Activated B cell treated with CpG ODN at 0.5 μM for 24 hours (primary cell): ENCODE measurements at regions not wholly inside any gene's neighbourhood (a gene's known extent, or its start where the extent isn't known, plus 50 kb on each side); places are given as distances from the start of the nearest gene placed in this dataset.
"Not testable (repeated sequence)": the region's sequence is repeated elsewhere in the genome, so short reads cannot be mapped to it uniquely, and the experiment has no call there.

Source experiments
- ATAC-seq: fragments of 200-7000 bp; cut with Tn5 transposase; one replicate; pipeline ENCODE4 v1.10.0; 2021; ENCODE audit warnings: low read depth, mild to moderate bottlenecking, moderate library complexity
- CTCF ChIA-PET: fragments of 350-600 bp; sonication (Branson Sonifier 250); formaldehyde crosslinking; loops from one replicate; lab custom pipeline; 2021; ENCODE audit warnings: antibody characterized with exemption; lab: Charles Lee
- POLR2A ChIA-PET: fragments of 350-600 bp; sonication (Branson Sonifier 250); formaldehyde crosslinking; loops from one replicate; lab custom pipeline; 2021; ENCODE audit warnings: antibody characterized with exemption; lab: Charles Lee
- DNase-seq: peaks from one replicate; pipeline ENCODE4 v3.0.0; 2022
- H3K27ac Mint-ChIP-seq: one replicate; pipeline ENCODE4 v1.8.0; 2020; ENCODE audit warnings: mixed read lengths
- H3K27me3 Mint-ChIP-seq: one replicate; pipeline ENCODE4 v1.8.0; 2021; ENCODE audit warnings: mixed read lengths
- H3K36me3 Mint-ChIP-seq: one replicate; pipeline ENCODE4 v1.8.0; 2021; ENCODE audit warnings: low read depth, mixed read lengths
- H3K4me1 Mint-ChIP-seq: one replicate; pipeline ENCODE4 v1.8.0; 2021; ENCODE audit warnings: mixed read lengths
- H3K4me3 Mint-ChIP-seq: one replicate; pipeline ENCODE4 v1.8.0; 2020; ENCODE audit warnings: mild to moderate bottlenecking, mixed read lengths
- H3K9me3 Mint-ChIP-seq: one replicate; pipeline ENCODE4 v1.8.0; 2020; ENCODE audit warnings: mixed read lengths
- intact Hi-C: fragments of 100-400 bp; cut with micrococcal nuclease; formaldehyde crosslinking; loops from one replicate; pipeline ENCODE4 v1.15.1; 2024
- TF ChIP-seq, protein P1 (sequence below): fragments of 200-600 bp; IDR thresholded peaks from one replicate; pipeline ENCODE4 v1.8.0; 2022; ENCODE audit warnings: antibody characterized with exemption, mild to moderate bottlenecking

DNA sequence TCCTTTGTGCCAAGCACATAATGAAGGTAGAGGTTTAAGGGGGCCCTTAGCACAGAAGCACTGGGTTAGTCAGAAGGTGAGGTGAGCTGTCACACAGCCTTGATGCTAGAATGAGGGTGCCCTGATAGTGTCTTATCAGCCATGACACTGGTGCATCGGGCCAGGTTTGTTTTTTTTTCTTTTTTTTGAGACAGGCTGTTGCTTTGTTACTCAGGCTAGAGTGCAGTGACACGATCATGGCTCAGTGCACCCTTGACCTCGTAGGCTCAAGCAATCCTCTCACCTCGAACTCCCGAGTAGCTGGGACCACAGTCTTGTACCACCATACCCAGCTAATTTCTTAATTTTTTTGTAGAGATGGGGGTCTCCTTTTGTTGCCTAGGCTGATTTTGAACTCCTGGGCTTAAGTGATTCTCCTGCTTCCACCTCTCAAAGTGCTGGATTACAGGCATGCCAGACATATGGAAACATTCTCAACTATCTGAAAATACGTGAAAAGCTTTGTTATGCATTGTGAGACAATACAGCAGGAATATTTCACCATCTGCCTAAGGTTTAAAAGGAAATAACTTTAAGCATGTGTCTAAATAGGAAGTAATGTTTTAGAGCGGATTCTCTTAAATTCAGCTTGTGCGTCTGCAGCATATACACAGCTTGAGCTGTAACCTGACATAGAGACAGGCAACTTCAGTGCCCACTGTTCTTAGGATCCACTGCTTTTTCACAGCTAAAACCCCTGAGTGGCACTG is 128.4 kb downstream of the FOXD4L6 start:
- Mint-ChIP-seq H3K4me1 (peaks cover 37% of the 10 kb centered on the region), H3K36me3 (peaks cover 52% of the 10 kb centered on the region)
- DNase-seq, intact Hi-C loops, H3K9me3 Mint-ChIP-seq, H3K4me3 Mint-ChIP-seq, CTCF ChIA-PET, H3K27me3 Mint-ChIP-seq, H3K27ac Mint-ChIP-seq, ATAC-seq: not testable (repeated sequence)
- POLR2A ChIA-PET, result interaction anchor here (0.9 kb wide), 1 partner anchor 8 kb away, joined by 4 read pairs; no protein-coding TSS in a partner anchor

- intact Hi-C loops, H3K27me3 Mint-ChIP-seq, H3K4me3 Mint-ChIP-seq, H3K27ac Mint-ChIP-seq, POLR2A ChIA-PET, DNase-seq, ATAC-seq, H3K9me3 Mint-ChIP-seq: not testable (repeated sequence)
- H3K4me1 Mint-ChIP-seq, result peaks cover 51% of the 10 kb centered on the region
- peaks cover 55% of the 10 kb centered on the region for H3K36me3 Mint-ChIP-seq
- CTCF ChIA-PET, result interaction anchor here (0.6 kb wide), 1 partner anchor 47 kb away, joined by 3 read pairs; no protein-coding TSS in a partner anchor
These were observed 133.0 kb downstream of the FOXD4L6 start for GRCh38 chr9:40995490-40995889.

GRCh38 chr9:40993842-40994241 is 134.6 kb downstream of the FOXD4L6 start:
- H3K9me3 Mint-ChIP-seq, CTCF ChIA-PET, H3K27me3 Mint-ChIP-seq, H3K4me3 Mint-ChIP-seq, intact Hi-C loops, ATAC-seq, DNase-seq, POLR2A ChIA-PET: not testable (repeated sequence)
- Mint-ChIP-seq H3K4me1 (peaks cover 43% of the 10 kb centered on the region), H3K27ac (peak overlapping the region; percentile 79), H3K36me3 (peaks cover 41% of the 10 kb centered on the region)

DNA sequence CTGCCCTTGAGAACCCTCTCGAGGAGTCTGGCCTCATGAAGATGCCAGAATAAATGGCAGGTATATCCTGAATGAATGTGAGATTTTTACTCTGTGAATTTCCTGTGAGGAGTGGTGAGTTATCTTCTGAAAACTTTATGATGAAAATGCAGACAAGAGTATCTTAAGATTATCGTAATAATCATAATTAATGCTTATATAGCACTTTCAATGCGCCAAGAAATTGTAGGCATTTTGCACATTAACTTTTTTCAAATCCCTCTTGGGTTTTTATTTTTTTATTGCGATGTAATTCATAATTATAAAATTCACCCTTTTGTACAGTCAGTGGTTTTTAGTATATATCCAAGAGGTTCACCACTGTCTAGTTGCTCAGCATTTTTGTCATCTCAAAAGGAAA is 135.1 kb downstream of the FOXD4L6 start:
- intact Hi-C loops, H3K4me3 Mint-ChIP-seq: not testable (repeated sequence)

DNA sequence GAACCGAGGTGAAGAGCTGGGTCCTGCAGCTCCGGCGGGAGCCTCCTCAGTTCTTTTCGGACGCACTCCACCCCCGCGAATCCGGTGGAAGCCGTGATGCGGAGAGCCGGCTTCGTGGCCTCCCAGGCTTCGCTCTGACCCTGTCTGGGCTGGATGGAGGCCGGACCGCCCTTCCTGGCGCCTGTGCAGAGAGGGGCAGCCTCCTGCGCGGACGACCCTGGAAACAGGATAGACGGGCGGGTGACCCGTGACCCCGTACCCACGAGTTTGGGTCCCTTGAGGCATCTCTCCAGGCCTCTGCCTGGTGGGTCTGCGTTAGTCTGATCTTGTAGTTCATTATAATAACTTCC is 136.0 kb downstream of the FOXD4L6 start:
- CTCF ChIA-PET, H3K27me3 Mint-ChIP-seq, DNase-seq, intact Hi-C loops, H3K4me3 Mint-ChIP-seq, H3K9me3 Mint-ChIP-seq: not testable (repeated sequence)
- peaks cover 43% of the 10 kb centered on the region for H3K4me1 Mint-ChIP-seq
- POLR2A ChIA-PET, result interaction anchor here (1.4 kb wide), 1 partner anchor 8 kb away, joined by 4 read pairs; no protein-coding TSS in a partner anchor
- H3K36me3 Mint-ChIP-seq, result peaks cover 43% of the 10 kb centered on the region
- ATAC-seq, result peak; percentile 25
- H3K27ac Mint-ChIP-seq, result peak overlapping the region; percentile 99

More for the DNA sequence above, 135.1 kb downstream of the FOXD4L6 start:
- H3K9me3 Mint-ChIP-seq, DNase-seq, H3K27me3 Mint-ChIP-seq, ATAC-seq, CTCF ChIA-PET, POLR2A ChIA-PET: not testable (repeated sequence)
- H3K36me3 Mint-ChIP-seq, result peaks cover 42% of the 10 kb centered on the region
- H3K27ac Mint-ChIP-seq, result peak overlapping the region; percentile 99
- H3K4me1 Mint-ChIP-seq, result peaks cover 41% of the 10 kb centered on the region

DNA sequence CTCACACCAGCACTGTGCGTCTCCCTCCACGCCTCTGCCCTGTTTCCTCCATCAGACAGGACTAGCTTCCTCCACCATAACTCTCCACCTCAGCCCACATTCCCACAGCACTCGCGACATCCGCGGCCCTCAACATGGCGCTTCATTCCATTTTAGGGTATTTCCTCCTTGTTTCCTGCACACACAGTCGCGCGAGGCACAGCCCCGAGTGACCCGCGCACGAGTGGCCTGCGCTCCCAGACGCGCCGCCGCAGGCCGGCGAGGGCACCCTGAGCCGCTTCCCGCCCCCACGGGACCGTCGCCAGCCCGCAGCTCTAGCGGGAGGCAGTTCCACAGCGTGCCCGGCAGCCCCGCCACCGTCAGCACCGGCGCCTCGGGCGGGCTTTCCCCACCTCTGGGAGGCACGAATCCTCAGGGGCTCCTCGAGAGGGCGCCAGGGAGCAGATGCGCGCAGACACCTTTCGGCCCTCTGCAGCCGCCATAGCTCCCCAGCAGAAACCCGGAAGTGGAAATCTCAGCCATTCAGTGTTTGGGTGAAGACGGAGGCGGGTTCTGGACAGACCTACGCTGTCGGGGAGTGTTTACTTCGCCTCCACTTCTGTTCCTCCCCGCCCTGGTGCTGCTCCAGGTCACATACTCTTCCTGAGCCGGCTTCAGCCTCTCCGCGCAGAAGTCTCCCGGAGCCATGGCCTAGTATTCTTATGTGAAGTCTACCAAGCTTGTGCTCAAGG is 136.6 kb downstream of the FOXD4L6 start:
- H3K4me3 Mint-ChIP-seq, CTCF ChIA-PET, H3K9me3 Mint-ChIP-seq, H3K27me3 Mint-ChIP-seq, intact Hi-C loops: not testable (repeated sequence)
- POLR2A ChIA-PET, result interaction anchor here (1.4 kb wide), 1 partner anchor 8 kb away, joined by 4 read pairs; no protein-coding TSS in a partner anchor
- H3K27ac Mint-ChIP-seq, result peak overlapping the region; percentile 99
- H3K36me3 Mint-ChIP-seq, result peaks cover 39% of the 10 kb centered on the region
- TF ChIP-seq, protein P1, sequence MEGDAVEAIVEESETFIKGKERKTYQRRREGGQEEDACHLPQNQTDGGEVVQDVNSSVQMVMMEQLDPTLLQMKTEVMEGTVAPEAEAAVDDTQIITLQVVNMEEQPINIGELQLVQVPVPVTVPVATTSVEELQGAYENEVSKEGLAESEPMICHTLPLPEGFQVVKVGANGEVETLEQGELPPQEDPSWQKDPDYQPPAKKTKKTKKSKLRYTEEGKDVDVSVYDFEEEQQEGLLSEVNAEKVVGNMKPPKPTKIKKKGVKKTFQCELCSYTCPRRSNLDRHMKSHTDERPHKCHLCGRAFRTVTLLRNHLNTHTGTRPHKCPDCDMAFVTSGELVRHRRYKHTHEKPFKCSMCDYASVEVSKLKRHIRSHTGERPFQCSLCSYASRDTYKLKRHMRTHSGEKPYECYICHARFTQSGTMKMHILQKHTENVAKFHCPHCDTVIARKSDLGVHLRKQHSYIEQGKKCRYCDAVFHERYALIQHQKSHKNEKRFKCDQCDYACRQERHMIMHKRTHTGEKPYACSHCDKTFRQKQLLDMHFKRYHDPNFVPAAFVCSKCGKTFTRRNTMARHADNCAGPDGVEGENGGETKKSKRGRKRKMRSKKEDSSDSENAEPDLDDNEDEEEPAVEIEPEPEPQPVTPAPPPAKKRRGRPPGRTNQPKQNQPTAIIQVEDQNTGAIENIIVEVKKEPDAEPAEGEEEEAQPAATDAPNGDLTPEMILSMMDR, result peak; percentile 73
- ATAC-seq (peak; percentile 99), DNase-seq (peak; percentile 100)
- peaks cover 39% of the 10 kb centered on the region for H3K4me1 Mint-ChIP-seq

DNA sequence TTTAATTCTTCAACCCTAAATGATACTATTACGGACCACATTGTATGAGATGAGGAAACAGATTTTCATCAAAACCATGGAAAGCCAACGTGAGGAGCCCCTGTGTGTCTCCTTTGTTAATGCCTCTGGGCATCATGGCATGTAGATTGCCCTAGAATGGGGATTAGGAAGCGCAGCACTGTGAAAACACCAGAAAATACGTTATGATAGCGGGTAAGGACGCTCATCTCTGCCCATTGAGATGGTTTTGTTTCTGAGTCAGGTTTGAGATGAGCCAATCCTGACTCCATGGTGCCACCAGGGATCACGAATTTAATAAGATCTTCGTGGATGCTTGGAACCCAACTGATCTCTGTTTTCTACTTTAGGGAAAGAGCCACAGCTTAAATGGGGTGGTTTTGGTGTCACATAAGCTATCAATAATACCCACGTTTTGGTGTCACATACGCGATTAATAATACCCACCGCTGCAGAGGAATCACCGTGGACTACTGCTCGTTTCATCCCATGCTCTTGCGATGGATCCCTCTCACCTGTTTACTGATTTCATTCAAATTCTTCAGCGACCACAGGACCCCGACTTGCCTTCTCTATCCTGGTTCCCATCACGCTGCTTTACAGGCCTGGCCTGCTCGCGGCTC is 137.3 kb downstream of the FOXD4L6 start:
- ATAC-seq, CTCF ChIA-PET, intact Hi-C loops, H3K4me3 Mint-ChIP-seq, H3K27me3 Mint-ChIP-seq, H3K9me3 Mint-ChIP-seq, H3K27ac Mint-ChIP-seq, DNase-seq: not testable (repeated sequence)
- peaks cover 33% of the 10 kb centered on the region for H3K4me1 Mint-ChIP-seq
- H3K36me3 Mint-ChIP-seq, result peaks cover 35% of the 10 kb centered on the region
- POLR2A ChIA-PET, result interaction anchor here (1.4 kb wide), 1 partner anchor 9 kb away, joined by 4 read pairs; no protein-coding TSS in a partner anchor

DNA sequence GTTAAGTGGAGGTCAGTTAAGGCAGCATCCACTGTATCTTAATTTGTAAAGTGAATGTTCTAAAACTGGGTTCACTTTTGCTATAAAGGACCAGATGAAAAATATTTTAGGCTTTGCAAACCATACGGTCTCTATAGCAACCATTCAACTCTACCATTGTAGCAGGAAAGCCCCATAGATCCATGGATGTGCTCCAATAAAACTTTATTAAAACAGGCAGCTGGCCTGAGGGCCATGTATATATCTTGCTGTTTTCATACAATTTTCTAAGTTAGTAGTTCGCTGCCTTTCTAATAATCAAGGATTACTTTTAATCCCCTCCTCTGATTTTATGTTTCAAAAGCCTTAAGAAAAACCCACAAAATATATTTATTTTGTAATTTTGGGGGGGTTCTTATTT is 142.1 kb downstream of the FOXD4L6 start:
- Mint-ChIP-seq H3K4me1 (peaks cover 11% of the 10 kb centered on the region), H3K36me3 (peaks cover 17% of the 10 kb centered on the region)
- CTCF ChIA-PET, result not testable (repeated sequence)

DNA sequence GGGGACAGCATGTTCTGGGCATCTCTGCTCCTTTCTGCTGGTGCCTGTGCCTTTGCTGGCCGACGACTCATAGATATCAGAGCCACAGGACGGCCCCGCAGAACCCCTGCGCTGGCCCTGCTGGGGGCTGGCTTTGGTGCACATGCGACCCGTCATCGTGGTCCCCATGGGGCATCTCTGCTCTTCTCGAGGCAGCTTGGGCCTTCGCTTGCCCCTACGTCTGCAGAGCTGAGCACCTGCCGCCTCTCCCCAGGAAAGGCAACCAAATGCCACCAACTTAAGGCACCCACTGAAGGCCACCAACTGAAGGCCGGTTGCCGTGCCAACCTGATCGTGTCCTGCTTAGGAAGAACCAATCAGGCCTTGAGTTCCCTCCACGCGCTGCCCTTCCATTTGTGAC is 153.1 kb downstream of the FOXD4L6 start:
- ATAC-seq, intact Hi-C loops, CTCF ChIA-PET, H3K4me3 Mint-ChIP-seq, H3K27me3 Mint-ChIP-seq, POLR2A ChIA-PET, DNase-seq, H3K9me3 Mint-ChIP-seq, H3K27ac Mint-ChIP-seq, H3K4me1 Mint-ChIP-seq, H3K36me3 Mint-ChIP-seq: not testable (repeated sequence)

More for the DNA sequence above, 142.1 kb downstream of the FOXD4L6 start:
- intact Hi-C loops, H3K27ac Mint-ChIP-seq, ATAC-seq, H3K9me3 Mint-ChIP-seq, DNase-seq, H3K27me3 Mint-ChIP-seq, POLR2A ChIA-PET, H3K4me3 Mint-ChIP-seq: not testable (repeated sequence)

- ATAC-seq, H3K4me1 Mint-ChIP-seq, POLR2A ChIA-PET, H3K9me3 Mint-ChIP-seq, CTCF ChIA-PET, DNase-seq, H3K27ac Mint-ChIP-seq, intact Hi-C loops, H3K27me3 Mint-ChIP-seq, H3K36me3 Mint-ChIP-seq, H3K4me3 Mint-ChIP-seq: not testable (repeated sequence)
These were observed 153.6 kb downstream of the FOXD4L6 start for GRCh38 chr9:40974912-40975311.
